ENCODE measurements at regions not wholly inside any gene's neighbourhood (a gene's known extent, or its start where the extent isn't known, plus 50 kb on each side); places are given as distances from the start of the nearest gene placed in this dataset.

- TF ChIP-seq EZH2 (IDR thresholded peaks at IDR 0.05; ENCODE audit: borderline replicate concordance, low read depth, low read length, severe bottlenecking) (no peak), POLR2A (IDR thresholded peaks at IDR 0.05; ENCODE audit: low read depth, low read length) (no peak), MAX (IDR thresholded peaks at IDR 0.05; ENCODE audit: insufficient read depth, insufficient read length) (no peak), POLR2AphosphoS5 (IDR thresholded peaks at IDR 0.05; ENCODE audit: insufficient read depth, low read depth, low read length) (no peak)
- TF ChIP-seq, protein P1, sequence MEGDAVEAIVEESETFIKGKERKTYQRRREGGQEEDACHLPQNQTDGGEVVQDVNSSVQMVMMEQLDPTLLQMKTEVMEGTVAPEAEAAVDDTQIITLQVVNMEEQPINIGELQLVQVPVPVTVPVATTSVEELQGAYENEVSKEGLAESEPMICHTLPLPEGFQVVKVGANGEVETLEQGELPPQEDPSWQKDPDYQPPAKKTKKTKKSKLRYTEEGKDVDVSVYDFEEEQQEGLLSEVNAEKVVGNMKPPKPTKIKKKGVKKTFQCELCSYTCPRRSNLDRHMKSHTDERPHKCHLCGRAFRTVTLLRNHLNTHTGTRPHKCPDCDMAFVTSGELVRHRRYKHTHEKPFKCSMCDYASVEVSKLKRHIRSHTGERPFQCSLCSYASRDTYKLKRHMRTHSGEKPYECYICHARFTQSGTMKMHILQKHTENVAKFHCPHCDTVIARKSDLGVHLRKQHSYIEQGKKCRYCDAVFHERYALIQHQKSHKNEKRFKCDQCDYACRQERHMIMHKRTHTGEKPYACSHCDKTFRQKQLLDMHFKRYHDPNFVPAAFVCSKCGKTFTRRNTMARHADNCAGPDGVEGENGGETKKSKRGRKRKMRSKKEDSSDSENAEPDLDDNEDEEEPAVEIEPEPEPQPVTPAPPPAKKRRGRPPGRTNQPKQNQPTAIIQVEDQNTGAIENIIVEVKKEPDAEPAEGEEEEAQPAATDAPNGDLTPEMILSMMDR (IDR thresholded peaks at IDR 0.05; ENCODE audit: extremely low read depth in 1 of 2, insufficient read depth in 1 of 2, low read depth in 1 of 2, low read length in 2 of 2), result no peak
Measured at GRCh38 chrY:8622156-8622555, 715.1 kb upstream of the TSPY4 start.

All from endothelial cell of umbilical vein (primary cell).